Left lung (tissue), 4 donors: ENCODE measurements at regions not wholly inside any gene's neighbourhood (a gene's known extent, or its start where the extent isn't known, plus 50 kb on each side); places are given as distances from the start of the nearest gene placed in this dataset.

Source experiments
- ATAC-seq: fragments of 200-7000 bp; cut with Tn5 transposase; one replicate; pipeline ENCODE4 v1.9.1; 2020; ENCODE audit warnings: moderate library complexity
- DNase-seq, 4 donors: peaks; one replicate each; pipeline ENCODE4 v3.0.0-alpha.2; 2013 to 2020
- H3K27ac ChIP-seq, 2 donors: fragments of 200-600 bp; sonication (generic) in 1 of 2; one replicate each; pipeline versions ENCODE4 v1.5.0 to v1.8.0; 2020 to 2021
- H3K27me3 ChIP-seq, 2 donors: fragments of 200-600 bp; sonication (generic) in 1 of 2; one replicate each; pipeline versions ENCODE4 v1.5.0 to v1.8.0; 2020 to 2021
- H3K36me3 ChIP-seq, 2 donors: fragments of 200-600 bp; sonication (generic) in 1 of 2; one replicate each; pipeline versions ENCODE4 v1.5.0 to v1.8.0; 2020 to 2021
- H3K4me1 ChIP-seq, 2 donors: fragments of 200-600 bp; one replicate each; pipeline ENCODE4 v1.8.0; 2021
- H3K4me3 ChIP-seq, 2 donors: fragments of 200-600 bp; sonication (generic) in 1 of 2; one replicate each; pipeline versions ENCODE4 v1.5.0 to v1.8.0; 2020 to 2021; ENCODE audit warnings: mild to moderate bottlenecking in 1 of 2
- H3K9me3 ChIP-seq, 2 donors: fragments of 200-600 bp; sonication (generic) in 1 of 2; one replicate each; pipeline versions ENCODE4 v1.5.0 to v1.8.0; 2020 to 2021
- CTCF ChIP-seq, 2 donors: fragments of 200-600 bp; sonication (generic) in 1 of 2; IDR thresholded peaks; one replicate each; pipeline versions ENCODE4 v1.5.0 to v1.8.0; 2021; ENCODE audit warnings: antibody characterized with exemption in 2 of 2
- intact Hi-C, 2 donors: fragments of 100-400 bp; cut with DNase I; formaldehyde crosslinking; loops; one replicate each; pipeline versions ENCODE4 v1.11.2 to v1.14.2; 2022
- donor health status: DM: no; HTN: yes; CAD: no.
- donor health status: DM: no; HTN: no; CAD: no.

GRCh38 chr11:95419915-95420314 is 188.9 kb upstream of the SESN3 start:
- intact Hi-C loops = no loop called here
- H3K9me3 ChIP-seq = no peaks in the 10 kb centered on the region
- H3K27ac ChIP-seq = no peak overlapping the region
- H3K4me3 ChIP-seq = no peak overlapping the region
- no peak for TF ChIP-seq CTCF (IDR thresholded peaks at IDR 0.05)
- no peaks in the 10 kb centered on the region for H3K36me3 ChIP-seq
- DNase-seq = no peak
- H3K4me1 ChIP-seq = no peaks in the 10 kb centered on the region
- no peak for ATAC-seq
- H3K27me3 ChIP-seq = no peaks in the 10 kb centered on the region

DNA sequence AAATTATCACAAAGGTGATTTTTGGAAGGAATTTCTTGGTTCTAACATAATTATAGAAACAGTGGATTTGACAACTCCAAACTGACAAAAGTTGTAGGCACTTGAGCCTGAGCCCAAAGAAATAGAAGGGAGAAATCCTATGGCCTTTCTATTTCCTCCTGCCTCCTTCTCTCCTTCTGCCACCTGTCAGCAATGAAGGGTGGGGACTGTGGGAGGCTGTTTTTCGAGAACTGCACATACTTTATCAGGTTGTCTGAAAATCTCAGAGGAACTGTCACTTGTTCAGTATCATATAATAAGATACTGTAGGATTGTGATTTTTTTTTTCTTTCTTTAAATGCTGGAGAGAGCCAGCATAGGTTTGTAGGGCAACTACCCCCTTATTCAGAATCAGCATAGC is 187.9 kb upstream of the SESN3 start:
- Histone ChIP-seq H3K36me3 (no peaks in the 10 kb centered on the region), H3K4me1 (no peaks in the 10 kb centered on the region), H3K27ac (no peak overlapping the region), H3K9me3 (no peaks in the 10 kb centered on the region), H3K27me3 (no peaks in the 10 kb centered on the region), H3K4me3 (no peak overlapping the region)
- no peak for TF ChIP-seq CTCF (IDR thresholded peaks at IDR 0.05)
- ATAC-seq (no peak), DNase-seq (no peak)
- intact Hi-C loops = no loop called here

DNA sequence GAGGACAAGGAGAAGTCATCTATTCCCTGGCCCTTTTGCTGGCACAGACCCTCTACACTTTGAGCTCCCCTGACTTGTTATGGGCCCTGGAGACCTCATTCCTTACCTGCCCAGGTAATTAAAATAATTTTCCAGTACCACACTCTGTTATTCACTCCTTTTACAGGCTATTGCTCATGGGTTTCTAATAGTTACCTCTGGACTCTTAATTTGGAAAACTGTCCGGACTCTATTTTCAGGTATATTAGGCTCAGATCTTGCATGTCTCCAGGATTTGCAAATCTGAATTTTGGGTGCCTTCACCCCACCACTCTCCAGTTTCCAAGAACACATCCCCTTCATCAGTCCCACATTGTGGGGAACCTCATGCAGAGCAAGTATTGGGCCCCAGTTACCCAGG is 186.8 kb upstream of the SESN3 start:
- no peak overlapping the region for H3K4me3 ChIP-seq
- no peaks in the 10 kb centered on the region for H3K9me3 ChIP-seq
- DNase-seq (no peak), ATAC-seq (no peak)
- no peaks in the 10 kb centered on the region for H3K36me3 ChIP-seq
- no peak for TF ChIP-seq CTCF (IDR thresholded peaks at IDR 0.05)
- intact Hi-C loops = no loop called here
- H3K4me1 ChIP-seq = no peaks in the 10 kb centered on the region
- no peaks in the 10 kb centered on the region for H3K27me3 ChIP-seq
- H3K27ac ChIP-seq = no peak overlapping the region

DNA sequence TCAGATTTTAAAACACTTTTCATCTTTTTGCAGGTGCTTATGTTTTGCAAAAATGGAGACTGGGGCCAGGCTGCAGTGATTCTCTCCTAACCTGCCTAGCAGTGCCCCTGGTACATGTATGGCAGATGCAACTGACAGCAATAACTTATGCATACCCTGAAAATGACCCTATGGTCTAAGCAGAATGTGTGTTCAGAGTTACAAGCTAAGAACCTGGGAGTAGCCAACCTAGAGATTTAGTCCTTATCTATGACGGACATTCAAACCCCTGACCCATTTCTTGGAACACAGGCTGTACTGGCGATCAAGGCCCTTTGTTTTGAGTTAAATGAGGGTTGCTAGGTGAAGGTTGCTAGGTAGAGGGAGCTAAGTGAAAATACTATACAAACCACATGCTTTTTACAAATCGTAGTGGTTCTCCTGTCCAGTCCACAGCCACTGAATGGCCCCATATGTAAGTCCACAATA is 184.9 kb upstream of the SESN3 start:
- no peak overlapping the region for H3K4me3 ChIP-seq
- no peak for TF ChIP-seq CTCF (IDR thresholded peaks at IDR 0.05)
- H3K9me3 ChIP-seq = no peaks in the 10 kb centered on the region
- no peak overlapping the region for H3K27ac ChIP-seq
- H3K4me1 ChIP-seq = no peaks in the 10 kb centered on the region
- DNase-seq (no peak), ATAC-seq (no peak)
- intact Hi-C loops = no loop called here
- H3K27me3 ChIP-seq = no peaks in the 10 kb centered on the region
- H3K36me3 ChIP-seq = no peaks in the 10 kb centered on the region

DNA sequence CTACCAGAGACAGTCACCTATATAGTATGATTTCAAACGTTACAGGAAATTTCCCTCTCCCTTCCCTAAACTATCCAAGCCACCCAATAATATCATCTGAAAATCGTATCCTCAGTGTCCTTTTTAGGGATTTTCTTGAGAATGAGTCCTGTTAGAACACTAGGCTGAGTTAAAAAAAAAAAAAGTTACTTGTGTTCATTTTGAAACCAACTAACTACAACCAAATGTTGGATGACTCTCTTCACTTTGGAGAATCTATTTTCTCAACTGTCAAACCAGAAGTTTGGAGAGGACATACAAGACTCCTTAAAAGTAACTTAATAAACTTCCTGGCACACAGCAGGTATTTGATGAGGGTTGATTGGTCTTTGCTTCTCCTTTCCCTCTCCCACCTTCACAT is 183.2 kb upstream of the SESN3 start:
- intact Hi-C loops = no loop called here
- no peak for ATAC-seq
- no peaks in the 10 kb centered on the region for H3K27me3 ChIP-seq

More for the DNA sequence above, 183.2 kb upstream of the SESN3 start:
- H3K9me3 ChIP-seq = no peaks in the 10 kb centered on the region
- H3K4me3 ChIP-seq = no peak overlapping the region
- no peak overlapping the region for H3K27ac ChIP-seq
- no peak for TF ChIP-seq CTCF (IDR thresholded peaks at IDR 0.05)
- H3K4me1 ChIP-seq = no peaks in the 10 kb centered on the region
- no peak for DNase-seq
- H3K36me3 ChIP-seq = no peaks in the 10 kb centered on the region
